ENCODE measurements at regions not wholly inside any gene's neighbourhood (a gene's known extent, or its start where the extent isn't known, plus 50 kb on each side); places are given as distances from the start of the nearest gene placed in this dataset.

DNA sequence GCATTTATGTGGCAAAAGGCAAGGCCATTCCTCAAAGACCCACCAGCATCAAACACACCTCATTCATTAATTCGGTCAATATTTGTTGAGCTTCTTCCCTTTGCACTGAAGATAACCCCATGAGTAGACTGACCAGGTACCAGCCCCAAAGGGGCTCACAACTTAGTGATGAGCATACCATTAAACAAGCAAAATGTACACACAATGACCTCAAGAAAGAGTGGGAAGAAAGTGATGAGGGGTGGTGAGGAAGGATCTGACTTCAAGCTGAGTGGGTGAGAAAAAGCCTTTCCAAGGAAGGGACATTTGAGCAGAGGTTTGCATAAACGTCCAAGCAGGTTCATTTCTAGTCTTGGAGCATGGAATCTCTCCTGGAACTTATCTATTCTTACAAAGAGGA is 562.5 kb downstream of the TOX3 start:
- TF ChIP-seq, protein P1, sequence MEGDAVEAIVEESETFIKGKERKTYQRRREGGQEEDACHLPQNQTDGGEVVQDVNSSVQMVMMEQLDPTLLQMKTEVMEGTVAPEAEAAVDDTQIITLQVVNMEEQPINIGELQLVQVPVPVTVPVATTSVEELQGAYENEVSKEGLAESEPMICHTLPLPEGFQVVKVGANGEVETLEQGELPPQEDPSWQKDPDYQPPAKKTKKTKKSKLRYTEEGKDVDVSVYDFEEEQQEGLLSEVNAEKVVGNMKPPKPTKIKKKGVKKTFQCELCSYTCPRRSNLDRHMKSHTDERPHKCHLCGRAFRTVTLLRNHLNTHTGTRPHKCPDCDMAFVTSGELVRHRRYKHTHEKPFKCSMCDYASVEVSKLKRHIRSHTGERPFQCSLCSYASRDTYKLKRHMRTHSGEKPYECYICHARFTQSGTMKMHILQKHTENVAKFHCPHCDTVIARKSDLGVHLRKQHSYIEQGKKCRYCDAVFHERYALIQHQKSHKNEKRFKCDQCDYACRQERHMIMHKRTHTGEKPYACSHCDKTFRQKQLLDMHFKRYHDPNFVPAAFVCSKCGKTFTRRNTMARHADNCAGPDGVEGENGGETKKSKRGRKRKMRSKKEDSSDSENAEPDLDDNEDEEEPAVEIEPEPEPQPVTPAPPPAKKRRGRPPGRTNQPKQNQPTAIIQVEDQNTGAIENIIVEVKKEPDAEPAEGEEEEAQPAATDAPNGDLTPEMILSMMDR (IDR thresholded peaks at IDR 0.05): no peak
- no peak for TF ChIP-seq ZFX (IDR thresholded peaks at IDR 0.05; ENCODE audit: borderline replicate concordance)
